ENCODE measurements at regions not wholly inside any gene's neighbourhood (a gene's known extent, or its start where the extent isn't known, plus 50 kb on each side); places are given as distances from the start of the nearest gene placed in this dataset.
A peak's percentile ranks its signal among the peaks of the same experiment; 100 is the strongest.
"Not testable (repeated sequence)": the region's sequence is repeated elsewhere in the genome, so short reads cannot be mapped to it uniquely, and the experiment has no call there.

- TF ChIP-seq POLR2AphosphoS5 (IDR thresholded peaks at IDR 0.05), result no peak
- TF ChIP-seq CTCF (IDR thresholded peaks at IDR 0.05), result no peak
- TF ChIP-seq POLR2A (IDR thresholded peaks at IDR 0.05), result no peak
- TF ChIP-seq EP300 (IDR thresholded peaks at IDR 0.05), result no peak
- Histone ChIP-seq H3K4me1 (no peaks in the 10 kb centered on the region), H3K9me3 (no peaks in the 10 kb centered on the region), H3K27ac (no peak overlapping the region), H3K4me3 (no peak overlapping the region), H3K36me3 (no peaks in the 10 kb centered on the region), H3K27me3 (no peaks in the 10 kb centered on the region)
- intact Hi-C loops (cut with DNase I; ENCODE audit: low total_unique reads), result no loop called here
- no peak for DNase-seq
- WGBS, 5 donors, result 41 to 74% (median 59%) methylated on average over 2 of the region's 2 CpGs
These were observed 147.5 kb downstream of the THBS2 start for GRCh38 chr6:169106176-169106575.

- TF ChIP-seq CTCF (IDR thresholded peaks at IDR 0.05), result no peak
- TF ChIP-seq EP300 (IDR thresholded peaks at IDR 0.05), result no peak
- TF ChIP-seq POLR2A (IDR thresholded peaks at IDR 0.05), result no peak
- TF ChIP-seq POLR2AphosphoS5 (IDR thresholded peaks at IDR 0.05), result no peak
- no peaks in the 10 kb centered on the region for H3K27me3 ChIP-seq
- H3K27ac ChIP-seq, result no peak overlapping the region
- intact Hi-C loops (cut with DNase I; ENCODE audit: low total_unique reads), result no loop called here
- H3K36me3 ChIP-seq, result no peaks in the 10 kb centered on the region
- H3K4me3 ChIP-seq, result no peak overlapping the region
- no peaks in the 10 kb centered on the region for H3K9me3 ChIP-seq
- H3K4me1 ChIP-seq, result no peaks in the 10 kb centered on the region
- no peak for DNase-seq
These were observed 151.7 kb downstream of the THBS2 start for GRCh38 chr6:169101981-169102380.

GRCh38 chr6:169101036-169101805 is 152.4 kb downstream of the THBS2 start:
- H3K4me3 ChIP-seq, result no peak overlapping the region
- no peak for TF ChIP-seq EP300 (IDR thresholded peaks at IDR 0.05)
- TF ChIP-seq CTCF (IDR thresholded peaks at IDR 0.05), result no peak
- no peak for TF ChIP-seq POLR2A (IDR thresholded peaks at IDR 0.05)
- TF ChIP-seq POLR2AphosphoS5 (IDR thresholded peaks at IDR 0.05), result no peak
- H3K27ac ChIP-seq, result no peak overlapping the region
- no peaks in the 10 kb centered on the region for H3K4me1 ChIP-seq
- H3K36me3 ChIP-seq, result no peaks in the 10 kb centered on the region
- no peaks in the 10 kb centered on the region for H3K9me3 ChIP-seq
- intact Hi-C loops (cut with DNase I; ENCODE audit: low total_unique reads), result no loop called here
- 79 to 85% (median 80%) methylated on average over 6 of the region's 6 CpGs for WGBS, 5 donors
- no peaks in the 10 kb centered on the region for H3K27me3 ChIP-seq
- no peak for DNase-seq

GRCh38 chr6:169099411-169100202 is 154.0 kb downstream of the THBS2 start:
- no peaks in the 10 kb centered on the region for H3K27me3 ChIP-seq
- WGBS, 5 donors, result 56 to 73% (median 68%) methylated on average over 5 of the region's 5 CpGs
- H3K9me3 ChIP-seq, result no peaks in the 10 kb centered on the region
- no peak overlapping the region for H3K4me3 ChIP-seq
- H3K36me3 ChIP-seq, result no peaks in the 10 kb centered on the region
- TF ChIP-seq POLR2A (IDR thresholded peaks at IDR 0.05) (no peak), CTCF (IDR thresholded peaks at IDR 0.05) (no peak), POLR2AphosphoS5 (IDR thresholded peaks at IDR 0.05) (no peak), EP300 (IDR thresholded peaks at IDR 0.05) (no peak)
- no peaks in the 10 kb centered on the region for H3K4me1 ChIP-seq
- DNase-seq, result peak in 1 of 2 donors; percentile 28
- intact Hi-C loops (cut with DNase I; ENCODE audit: low total_unique reads), result no loop called here
- no peak overlapping the region for H3K27ac ChIP-seq

- H3K4me1 ChIP-seq; H3K36me3 ChIP-seq; H3K27me3 ChIP-seq; intact Hi-C loops (cut with DNase I; ENCODE audit: low total_unique reads); H3K4me3 ChIP-seq; DNase-seq; H3K27ac ChIP-seq; H3K9me3 ChIP-seq: not testable (repeated sequence)
- WGBS, 5 donors, result 80 to 87% (median 83%) methylated on average over 2 of the region's 2 CpGs
These were observed 155.0 kb downstream of the THBS2 start for GRCh38 chr6:169098651-169099050.

Measured in stomach (tissue), 8 donors.